Large intestine (tissue), 3 donors: ENCODE measurements at regions not wholly inside any gene's neighbourhood (a gene's known extent, or its start where the extent isn't known, plus 50 kb on each side); places are given as distances from the start of the nearest gene placed in this dataset.

Experiments
- DNase-seq, 2 donors: peaks; one replicate each; pipeline versions ENCODE4 v3.0.0 to v3.0.0-alpha.2; 2013
- H3K27ac ChIP-seq: one replicate; pipeline ENCODE4 v1.5.1; 2013; ENCODE audit warnings: low read length
- H3K27me3 ChIP-seq: 2 replicates; pipeline ENCODE4 v1.6.1; 2013; ENCODE audit warnings: low read length; ENCODE audit not compliant: control insufficient read depth, insufficient read depth
- H3K36me3 ChIP-seq: 2 replicates; pipeline ENCODE4 v1.6.1; 2013; ENCODE audit warnings: low read length; ENCODE audit not compliant: control insufficient read depth, insufficient read depth
- H3K4me1 ChIP-seq: one replicate; pipeline ENCODE4 v1.6.1; 2013; ENCODE audit warnings: low read length; ENCODE audit not compliant: control insufficient read depth, insufficient read depth
- H3K4me3 ChIP-seq: one replicate; pipeline ENCODE4 v1.5.1; 2013; ENCODE audit warnings: low read length
- H3K9me3 ChIP-seq: one replicate; pipeline ENCODE4 v1.6.1; 2013; ENCODE audit warnings: mild to moderate bottlenecking, low read depth, low read length, moderate library complexity; ENCODE audit not compliant: control insufficient read depth
- WGBS: methylation state at CpG from one replicate; pipeline ENCODE4 v1.1.5; 2013; ENCODE audit warnings: low lambda C conversion rate; ENCODE audit not compliant: insufficient coverage; 5-methylcytosine and 5-hydroxymethylcytosine counted together

GRCh38 chr10:122749886-122750285 lies 50.2 kb upstream of the C10orf120 start:
- WGBS = no CpG with 5 or more reads among the region's 13 CpGs
- Histone ChIP-seq H3K4me3 (no peak overlapping the region), H3K9me3 (no peaks in the 10 kb centered on the region), H3K4me1 (no peaks in the 10 kb centered on the region), H3K27me3 (peaks cover 7% of the 10 kb centered on the region), H3K36me3 (no peaks in the 10 kb centered on the region), H3K27ac (no peak overlapping the region)
- no peak for DNase-seq
